ENCODE measurements at regions not wholly inside any gene's neighbourhood (a gene's known extent, or its start where the extent isn't known, plus 50 kb on each side); places are given as distances from the start of the nearest gene placed in this dataset.

- DNase-seq = no peak
- Histone ChIP-seq H3K4me1 (ENCODE audit: control insufficient read depth in 1 of 2, extremely low read depth in 1 of 2, insufficient read depth in 2 of 2, low read length in 2 of 2) (no peaks in the 10 kb centered on the region), H3K27ac (ENCODE audit: low read length) (no peak overlapping the region), H3K27me3 (replicated peaks in 1 of 2; ENCODE audit: control insufficient read depth in 2 of 2, extremely low read depth in 1 of 2, insufficient read depth in 2 of 2, low read length in 1 of 2) (no peaks in the 10 kb centered on the region), H3K9me3 (no peaks in the 10 kb centered on the region), H3K36me3 (ENCODE audit: control insufficient read depth in 2 of 2, extremely low read depth in 1 of 2, insufficient read depth in 1 of 2, low read length in 1 of 2) (no peaks in the 10 kb centered on the region), H3K4me3 (ENCODE audit: control insufficient read depth in 1 of 2, extremely low read depth in 1 of 2, low read length in 1 of 2) (no peak overlapping the region)
- Mint-ChIP-seq H3K4me1 (no peaks in the 10 kb centered on the region), H3K36me3 (no peaks in the 10 kb centered on the region), H3K9me3 (peaks cover 5 to 8% (median 7%) of the 10 kb centered on the region in 3 donors), H3K27ac (no peak overlapping the region), H3K4me3 (no peak overlapping the region), H3K27me3 (peaks cover 9 to 10% of the 10 kb centered on the region in 2 donors)
- ChIA-PET CTCF (interaction anchor here in 1 of 2 donors (0.7 kb wide), 1 partner anchor 18 kb away, joined by 3 read pairs; no protein-coding TSS in a partner anchor), POLR2A (no interaction called here)
- ATAC-seq (replicated peaks in 1 of 4) = no peak
These were observed 218.9 kb upstream of the NCKAP5 start for GRCh38 chr2:133787207-133787606.

DNA sequence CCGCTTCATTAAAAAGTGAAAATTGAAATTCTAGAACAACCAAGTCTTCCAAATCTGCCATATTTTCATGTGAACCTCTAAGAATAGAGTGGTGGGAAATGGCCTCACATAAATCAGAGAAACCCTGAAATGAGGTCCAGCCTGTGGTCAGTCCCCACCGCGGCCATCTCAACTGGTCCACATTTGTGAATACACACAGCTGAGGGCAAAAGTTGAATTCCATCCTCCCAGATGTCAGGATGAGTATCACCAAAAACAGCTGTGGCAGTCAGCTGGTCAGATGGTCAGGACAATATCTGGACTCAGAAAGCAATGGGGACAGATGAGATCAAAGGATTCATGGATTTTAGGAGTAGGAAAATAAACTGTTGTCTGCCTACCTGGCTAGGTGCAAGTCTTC is 219.4 kb upstream of the NCKAP5 start:
- Histone ChIP-seq H3K36me3 (ENCODE audit: control insufficient read depth in 2 of 2, extremely low read depth in 1 of 2, insufficient read depth in 1 of 2, low read length in 1 of 2) (no peaks in the 10 kb centered on the region), H3K4me1 (ENCODE audit: control insufficient read depth in 1 of 2, extremely low read depth in 1 of 2, insufficient read depth in 2 of 2, low read length in 2 of 2) (no peaks in the 10 kb centered on the region), H3K27ac (ENCODE audit: low read length) (no peak overlapping the region), H3K4me3 (ENCODE audit: control insufficient read depth in 1 of 2, extremely low read depth in 1 of 2, low read length in 1 of 2) (no peak overlapping the region), H3K27me3 (replicated peaks in 1 of 2; ENCODE audit: control insufficient read depth in 2 of 2, extremely low read depth in 1 of 2, insufficient read depth in 2 of 2, low read length in 1 of 2) (no peaks in the 10 kb centered on the region), H3K9me3 (no peaks in the 10 kb centered on the region)
- no CpG with 5 or more reads among the region's 3 CpGs for WGBS (ENCODE audit: insufficient coverage)
- peaks cover 5 to 8% (median 7%) of the 10 kb centered on the region in 3 donors for H3K9me3 Mint-ChIP-seq
- ChIA-PET CTCF (interaction anchor here in 1 of 2 donors (0.7 kb wide), 1 partner anchor 17 kb away, joined by 3 read pairs; no protein-coding TSS in a partner anchor), POLR2A (no interaction called here)
- H3K4me1 Mint-ChIP-seq = no peaks in the 10 kb centered on the region
- no peak overlapping the region for H3K4me3 Mint-ChIP-seq
- no peak for DNase-seq
- ATAC-seq (replicated peaks in 1 of 4) = no peak
- H3K36me3 Mint-ChIP-seq = no peaks in the 10 kb centered on the region
- H3K27me3 Mint-ChIP-seq = peaks cover 9 to 10% of the 10 kb centered on the region in 2 donors
- H3K27ac Mint-ChIP-seq = no peak overlapping the region

GRCh38 chr2:133788386-133788785 is 220.1 kb upstream of the NCKAP5 start:
- Histone ChIP-seq H3K27me3 (replicated peaks in 1 of 2; ENCODE audit: control insufficient read depth in 2 of 2, extremely low read depth in 1 of 2, insufficient read depth in 2 of 2, low read length in 1 of 2) (no peaks in the 10 kb centered on the region), H3K9me3 (no peaks in the 10 kb centered on the region), H3K36me3 (ENCODE audit: control insufficient read depth in 2 of 2, extremely low read depth in 1 of 2, insufficient read depth in 1 of 2, low read length in 1 of 2) (no peaks in the 10 kb centered on the region), H3K4me3 (ENCODE audit: control insufficient read depth in 1 of 2, extremely low read depth in 1 of 2, low read length in 1 of 2) (no peak overlapping the region), H3K4me1 (ENCODE audit: control insufficient read depth in 1 of 2, extremely low read depth in 1 of 2, insufficient read depth in 2 of 2, low read length in 2 of 2) (no peaks in the 10 kb centered on the region), H3K27ac (ENCODE audit: low read length) (no peak overlapping the region)
- DNase-seq (no peak), ATAC-seq (replicated peaks in 1 of 4) (no peak)
- ChIA-PET POLR2A (no interaction called here), CTCF (no interaction called here)
- Mint-ChIP-seq H3K27ac (no peak overlapping the region), H3K36me3 (no peaks in the 10 kb centered on the region), H3K4me3 (no peak overlapping the region), H3K9me3 (peaks cover 5 to 12% (median 8%) of the 10 kb centered on the region in 3 donors), H3K27me3 (peaks cover 9 to 10% of the 10 kb centered on the region in 2 donors), H3K4me1 (no peaks in the 10 kb centered on the region)
- 18% methylated on average over 1 of the region's 1 CpG for WGBS (ENCODE audit: insufficient coverage)

DNA sequence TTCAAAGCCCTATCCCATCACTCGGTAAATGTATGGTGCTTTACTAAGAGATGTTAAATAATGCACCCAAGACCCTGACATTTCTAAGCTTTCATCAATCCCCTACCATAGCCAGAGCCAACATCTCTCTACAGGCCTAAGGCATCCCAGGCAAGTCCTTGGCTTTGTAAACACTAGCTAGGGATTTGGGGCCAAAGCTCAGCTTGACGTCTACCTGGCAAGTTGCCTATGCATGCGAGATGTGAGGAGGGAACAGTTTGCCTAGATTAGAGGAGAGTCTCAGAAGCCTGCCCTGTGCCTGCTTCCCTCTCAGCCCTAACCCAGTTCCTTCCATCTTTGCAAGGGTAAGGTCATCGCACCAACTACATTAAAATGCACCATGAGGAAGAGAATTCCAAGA is 221.5 kb upstream of the NCKAP5 start:
- no peaks in the 10 kb centered on the region for H3K27me3 ChIP-seq (replicated peaks in 1 of 2; ENCODE audit: control insufficient read depth in 2 of 2, extremely low read depth in 1 of 2, insufficient read depth in 2 of 2, low read length in 1 of 2)
- H3K27me3 Mint-ChIP-seq = peaks cover 9 to 10% of the 10 kb centered on the region in 2 donors
- no peak overlapping the region for H3K27ac ChIP-seq (ENCODE audit: low read length)
- no peaks in the 10 kb centered on the region for H3K4me1 ChIP-seq (ENCODE audit: control insufficient read depth in 1 of 2, extremely low read depth in 1 of 2, insufficient read depth in 2 of 2, low read length in 2 of 2)
- H3K36me3 Mint-ChIP-seq = no peaks in the 10 kb centered on the region
- ATAC-seq (replicated peaks in 1 of 4) (no peak), DNase-seq (no peak)
- no peak overlapping the region for H3K27ac Mint-ChIP-seq
- no peaks in the 10 kb centered on the region for H3K36me3 ChIP-seq (ENCODE audit: control insufficient read depth in 2 of 2, extremely low read depth in 1 of 2, insufficient read depth in 1 of 2, low read length in 1 of 2)
- H3K4me1 Mint-ChIP-seq = no peaks in the 10 kb centered on the region
- CTCF ChIA-PET = no interaction called here
- no peaks in the 10 kb centered on the region for H3K9me3 ChIP-seq
- H3K4me3 ChIP-seq (ENCODE audit: control insufficient read depth in 1 of 2, extremely low read depth in 1 of 2, low read length in 1 of 2) = no peak overlapping the region
- H3K9me3 Mint-ChIP-seq = peaks cover 14 to 26% (median 21%) of the 10 kb centered on the region in 3 donors
- POLR2A ChIA-PET = no interaction called here
- no peak overlapping the region for H3K4me3 Mint-ChIP-seq
- WGBS (ENCODE audit: insufficient coverage) = 86% methylated on average over 1 of the region's 4 CpGs

- H3K4me3 Mint-ChIP-seq = no peak overlapping the region
- no peaks in the 10 kb centered on the region for H3K36me3 ChIP-seq (ENCODE audit: control insufficient read depth in 2 of 2, extremely low read depth in 1 of 2, insufficient read depth in 1 of 2, low read length in 1 of 2)
- no peak overlapping the region for H3K27ac ChIP-seq (ENCODE audit: low read length)
- H3K9me3 Mint-ChIP-seq = peaks cover 14 to 28% (median 23%) of the 10 kb centered on the region in 3 donors
- no CpG with 5 or more reads among the region's 1 CpG for WGBS (ENCODE audit: insufficient coverage)
- no peaks in the 10 kb centered on the region for H3K9me3 ChIP-seq
- no peaks in the 10 kb centered on the region for H3K4me1 Mint-ChIP-seq
- no peaks in the 10 kb centered on the region for H3K4me1 ChIP-seq (ENCODE audit: control insufficient read depth in 1 of 2, extremely low read depth in 1 of 2, insufficient read depth in 2 of 2, low read length in 2 of 2)
- ChIA-PET CTCF (no interaction called here), POLR2A (no interaction called here)
- H3K27ac Mint-ChIP-seq = no peak overlapping the region
- H3K36me3 Mint-ChIP-seq = no peaks in the 10 kb centered on the region
- peaks cover 9 to 10% of the 10 kb centered on the region in 2 donors for H3K27me3 Mint-ChIP-seq
- H3K4me3 ChIP-seq (ENCODE audit: control insufficient read depth in 1 of 2, extremely low read depth in 1 of 2, low read length in 1 of 2) = no peak overlapping the region
- ATAC-seq (replicated peaks in 1 of 4) = no peak
- H3K27me3 ChIP-seq (replicated peaks in 1 of 2; ENCODE audit: control insufficient read depth in 2 of 2, extremely low read depth in 1 of 2, insufficient read depth in 2 of 2, low read length in 1 of 2) = no peaks in the 10 kb centered on the region
- DNase-seq = no peak
These were observed 222.4 kb upstream of the NCKAP5 start for GRCh38 chr2:133790711-133791110.

DNA sequence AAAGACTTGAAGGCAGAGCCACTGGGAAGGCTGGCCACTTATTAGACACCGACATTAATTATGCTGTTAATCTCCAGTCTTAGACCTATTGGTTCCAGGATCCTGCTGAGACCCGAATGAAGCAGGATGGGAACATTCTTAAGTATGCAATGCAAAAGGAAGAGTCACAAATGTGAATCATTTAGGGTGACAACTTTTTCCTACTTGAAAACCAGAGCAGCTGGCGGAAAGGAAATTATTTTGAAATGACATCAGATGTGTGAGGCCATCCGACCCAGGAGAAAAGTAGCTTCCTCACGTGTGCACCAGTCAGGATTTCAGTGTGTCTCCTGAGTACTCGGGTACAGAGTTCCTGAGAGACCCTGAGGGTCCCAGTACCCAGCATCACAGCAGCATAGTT is 222.9 kb upstream of the NCKAP5 start:
- no peaks in the 10 kb centered on the region for H3K36me3 Mint-ChIP-seq
- H3K27ac Mint-ChIP-seq = no peak overlapping the region
- Histone ChIP-seq H3K4me1 (ENCODE audit: control insufficient read depth in 1 of 2, extremely low read depth in 1 of 2, insufficient read depth in 2 of 2, low read length in 2 of 2) (no peaks in the 10 kb centered on the region), H3K27ac (ENCODE audit: low read length) (no peak overlapping the region), H3K4me3 (ENCODE audit: control insufficient read depth in 1 of 2, extremely low read depth in 1 of 2, low read length in 1 of 2) (no peak overlapping the region), H3K27me3 (replicated peaks in 1 of 2; ENCODE audit: control insufficient read depth in 2 of 2, extremely low read depth in 1 of 2, insufficient read depth in 2 of 2, low read length in 1 of 2) (no peaks in the 10 kb centered on the region), H3K9me3 (no peaks in the 10 kb centered on the region), H3K36me3 (ENCODE audit: control insufficient read depth in 2 of 2, extremely low read depth in 1 of 2, insufficient read depth in 1 of 2, low read length in 1 of 2) (no peaks in the 10 kb centered on the region)
- POLR2A ChIA-PET = no interaction called here
- CTCF ChIA-PET = no interaction called here
- DNase-seq = no peak
- peaks cover 9 to 10% of the 10 kb centered on the region in 2 donors for H3K27me3 Mint-ChIP-seq
- 28% methylated on average over 3 of the region's 6 CpGs for WGBS (ENCODE audit: insufficient coverage)
- no peak overlapping the region for H3K4me3 Mint-ChIP-seq
- peaks cover 14 to 32% (median 23%) of the 10 kb centered on the region in 3 donors for H3K9me3 Mint-ChIP-seq
- no peak for ATAC-seq (replicated peaks in 1 of 4)
- H3K4me1 Mint-ChIP-seq = no peaks in the 10 kb centered on the region

DNA sequence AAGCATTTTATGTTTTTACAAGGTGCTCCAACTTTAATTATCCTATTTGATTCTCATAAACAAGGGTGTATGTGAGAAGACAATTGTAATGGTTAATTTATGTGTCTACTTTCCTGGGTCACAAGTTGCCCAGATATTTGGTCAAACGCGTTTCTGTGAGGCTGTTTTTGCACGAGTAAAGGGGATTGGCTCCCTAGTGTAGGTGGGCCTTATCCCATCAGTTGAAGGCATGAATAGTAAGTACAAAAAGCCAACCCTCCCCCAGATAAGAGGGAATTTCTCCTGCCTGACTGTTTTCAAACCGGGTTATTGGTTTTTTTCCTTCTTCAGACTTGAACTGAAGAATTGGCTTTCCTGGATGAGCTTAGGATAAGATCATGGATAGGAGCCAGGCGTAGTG is 224.0 kb upstream of the NCKAP5 start:
- DNase-seq = no peak
- Histone ChIP-seq H3K9me3 (no peaks in the 10 kb centered on the region), H3K4me3 (ENCODE audit: control insufficient read depth in 1 of 2, extremely low read depth in 1 of 2, low read length in 1 of 2) (no peak overlapping the region), H3K4me1 (ENCODE audit: control insufficient read depth in 1 of 2, extremely low read depth in 1 of 2, insufficient read depth in 2 of 2, low read length in 2 of 2) (no peaks in the 10 kb centered on the region), H3K27me3 (replicated peaks in 1 of 2; ENCODE audit: control insufficient read depth in 2 of 2, extremely low read depth in 1 of 2, insufficient read depth in 2 of 2, low read length in 1 of 2) (no peaks in the 10 kb centered on the region), H3K27ac (ENCODE audit: low read length) (no peak overlapping the region), H3K36me3 (ENCODE audit: control insufficient read depth in 2 of 2, extremely low read depth in 1 of 2, insufficient read depth in 1 of 2, low read length in 1 of 2) (no peaks in the 10 kb centered on the region)
- Mint-ChIP-seq H3K27ac (no peak overlapping the region), H3K9me3 (peaks cover 18 to 41% (median 23%) of the 10 kb centered on the region in 3 donors), H3K36me3 (no peaks in the 10 kb centered on the region), H3K4me1 (no peaks in the 10 kb centered on the region), H3K27me3 (peaks cover 8 to 9% of the 10 kb centered on the region in 2 donors), H3K4me3 (no peak overlapping the region)
- no CpG with 5 or more reads among the region's 5 CpGs for WGBS (ENCODE audit: insufficient coverage)
- POLR2A ChIA-PET = no interaction called here
- ATAC-seq (replicated peaks in 1 of 4) = no peak
- CTCF ChIA-PET = no interaction called here

Measured in T-cell (primary cell).